ENCODE measurements at regions not wholly inside any gene's neighbourhood (a gene's known extent, or its start where the extent isn't known, plus 50 kb on each side); places are given as distances from the start of the nearest gene placed in this dataset.

DNA sequence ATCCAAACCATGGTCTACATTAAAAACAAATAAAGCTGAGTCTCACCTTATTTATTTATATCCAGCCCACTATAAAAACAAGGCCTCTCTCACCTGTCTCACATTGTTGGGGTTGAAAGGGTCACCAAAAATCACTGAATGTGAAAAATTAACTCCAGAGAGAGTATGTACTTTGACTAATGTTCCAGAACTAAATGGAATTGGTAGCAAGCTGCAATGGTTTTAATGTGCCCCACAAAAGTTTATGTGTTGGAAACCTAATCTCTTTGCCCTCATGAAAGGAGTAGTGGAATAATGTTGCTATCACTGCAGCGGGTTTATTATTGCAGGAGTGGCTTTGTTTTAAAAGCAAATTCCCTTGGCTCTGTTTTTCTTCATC lies 230.3 kb downstream of the LTN1 start:
- Histone ChIP-seq H3K4me1 (ENCODE audit: control insufficient read depth, extremely low read depth, insufficient read depth, low read length) (peaks cover 6% of the 10 kb centered on the region), H3K9me3 (ENCODE audit: control insufficient read depth, low read depth, low read length) (no peaks in the 10 kb centered on the region), H3K27me3 (ENCODE audit: control insufficient read depth, extremely low read depth, insufficient read depth, low read length) (no peaks in the 10 kb centered on the region), H2AFZ (ENCODE audit: control insufficient read depth, low read length) (no peak overlapping the region), H3K9ac (ENCODE audit: control insufficient read depth, extremely low read depth, insufficient read depth, low read length) (no peak overlapping the region), H3K9me1 (ENCODE audit: control insufficient read depth, extremely low read depth, insufficient read depth, low read length) (no peaks in the 10 kb centered on the region), H3K36me3 (ENCODE audit: control insufficient read depth in 2 of 2, extremely low read depth in 1 of 2, insufficient read depth in 2 of 2, low read length in 2 of 2) (no peaks in the 10 kb centered on the region), H3K4me3 (ENCODE audit: control insufficient read depth in 2 of 3, extremely low read depth in 1 of 3, insufficient read depth in 2 of 3, low read depth in 1 of 3, low read length in 3 of 3) (no peak overlapping the region), H3K79me2 (ENCODE audit: control insufficient read depth, insufficient read depth, low read length) (no peaks in the 10 kb centered on the region), H3K4me2 (ENCODE audit: control insufficient read depth, extremely low read depth, insufficient read depth, low read depth, low read length) (no peak overlapping the region), H3K27ac (ENCODE audit: control insufficient read depth, insufficient read depth, low read length) (no peak overlapping the region), H4K20me1 (ENCODE audit: control insufficient read depth, extremely low read depth, insufficient read depth, low read length) (no peaks in the 10 kb centered on the region)
- no peak for DNase-seq (ENCODE audit: low read depth, low spot score)
- no peak for FAIRE-seq
- dilution Hi-C loops (cut with MboI; ENCODE audit: extremely low pct_ligation_motif_present, low sequenced_read_pairs) = no loop called here
- TF ChIP-seq EZH2 (IDR thresholded peaks at IDR 0.05; ENCODE audit: low read length) = no peak
- no peak for TF ChIP-seq CTCF (optimal IDR thresholded peaks at IDR 0.05 in 1 of 3, IDR thresholded peaks at IDR 0.05 in 1 of 3, conservative IDR thresholded peaks at IDR 0.05 in 1 of 3; ENCODE audit: extremely low read depth in 1 of 3, insufficient read depth in 2 of 3, low read length in 3 of 3)

GRCh38 chr21:28761674-28762356 lies 230.9 kb downstream of the LTN1 start:
- no peak for TF ChIP-seq EZH2 (IDR thresholded peaks at IDR 0.05; ENCODE audit: low read length)
- TF ChIP-seq CTCF (optimal IDR thresholded peaks at IDR 0.05 in 1 of 3, IDR thresholded peaks at IDR 0.05 in 1 of 3, conservative IDR thresholded peaks at IDR 0.05 in 1 of 3; ENCODE audit: extremely low read depth in 1 of 3, insufficient read depth in 2 of 3, low read length in 3 of 3) = no peak
- no peaks in the 10 kb centered on the region for H3K79me2 ChIP-seq (ENCODE audit: control insufficient read depth, insufficient read depth, low read length)
- no peak overlapping the region for H3K4me3 ChIP-seq (ENCODE audit: control insufficient read depth in 2 of 3, extremely low read depth in 1 of 3, insufficient read depth in 2 of 3, low read depth in 1 of 3, low read length in 3 of 3)
- no peak overlapping the region for H3K9ac ChIP-seq (ENCODE audit: control insufficient read depth, extremely low read depth, insufficient read depth, low read length)
- no peaks in the 10 kb centered on the region for H3K9me1 ChIP-seq (ENCODE audit: control insufficient read depth, extremely low read depth, insufficient read depth, low read length)
- no peak for DNase-seq (ENCODE audit: low read depth, low spot score)
- H3K9me3 ChIP-seq (ENCODE audit: control insufficient read depth, low read depth, low read length) = no peaks in the 10 kb centered on the region
- no peak overlapping the region for H3K27ac ChIP-seq (ENCODE audit: control insufficient read depth, insufficient read depth, low read length)
- no peaks in the 10 kb centered on the region for H3K36me3 ChIP-seq (ENCODE audit: control insufficient read depth in 2 of 2, extremely low read depth in 1 of 2, insufficient read depth in 2 of 2, low read length in 2 of 2)
- H3K27me3 ChIP-seq (ENCODE audit: control insufficient read depth, extremely low read depth, insufficient read depth, low read length) = no peaks in the 10 kb centered on the region
- no peak for FAIRE-seq
- H4K20me1 ChIP-seq (ENCODE audit: control insufficient read depth, extremely low read depth, insufficient read depth, low read length) = no peaks in the 10 kb centered on the region
- no peak overlapping the region for H2AFZ ChIP-seq (ENCODE audit: control insufficient read depth, low read length)
- H3K4me1 ChIP-seq (ENCODE audit: control insufficient read depth, extremely low read depth, insufficient read depth, low read length) = peaks cover 6% of the 10 kb centered on the region
- no peak overlapping the region for H3K4me2 ChIP-seq (ENCODE audit: control insufficient read depth, extremely low read depth, insufficient read depth, low read depth, low read length)
- dilution Hi-C loops (cut with MboI; ENCODE audit: extremely low pct_ligation_motif_present, low sequenced_read_pairs) = no loop called here
